GM19238 (cell line): ENCODE measurements at regions not wholly inside any gene's neighbourhood (a gene's known extent, or its start where the extent isn't known, plus 50 kb on each side); places are given as distances from the start of the nearest gene placed in this dataset.

Experiments
- DNase-seq: peaks from one replicate; pipeline ENCODE4 v3.0.0; 2011; ENCODE audit warnings: low spot score; ENCODE audit not compliant: insufficient read length

GRCh38 chr5:39494107-39494510 lies 69.3 kb upstream of the DAB2 start:
- no peak for DNase-seq

GRCh38 chr5:39491210-39491609 lies 66.4 kb upstream of the DAB2 start:
- DNase-seq, result no peak

GRCh38 chr5:39489263-39489662 lies 64.5 kb upstream of the DAB2 start:
- DNase-seq, result no peak

- DNase-seq, result no peak
Observed at GRCh38 chr5:39486790-39487189, 62.0 kb upstream of the DAB2 start.

GRCh38 chr5:39486361-39486760 lies 61.6 kb upstream of the DAB2 start:
- no peak for DNase-seq

- DNase-seq, result no peak
Observed at GRCh38 chr5:39485079-39485478, 60.3 kb upstream of the DAB2 start.

- DNase-seq, result no peak
Observed at GRCh38 chr5:39484673-39485072, 59.9 kb upstream of the DAB2 start.

- DNase-seq, result no peak
Observed at GRCh38 chr5:39482098-39482497, 57.3 kb upstream of the DAB2 start.

GRCh38 chr5:39479537-39479936 lies 54.8 kb upstream of the DAB2 start:
- no peak for DNase-seq

- DNase-seq, result no peak
Observed at GRCh38 chr5:39478863-39479262, 54.1 kb upstream of the DAB2 start.

GRCh38 chr5:39476843-39477220 lies 52.1 kb upstream of the DAB2 start:
- no peak for DNase-seq

GRCh38 chr5:39475881-39476842 lies 51.4 kb upstream of the DAB2 start:
- no peak for DNase-seq

GRCh38 chr5:39475159-39475571 lies 50.4 kb upstream of the DAB2 start:
- no peak for DNase-seq
